Prostate gland (tissue), 2 donors: ENCODE measurements at regions not wholly inside any gene's neighbourhood (a gene's known extent, or its start where the extent isn't known, plus 50 kb on each side); places are given as distances from the start of the nearest gene placed in this dataset.

Experiments
- CTCF ChIP-seq, 4 experiments: fragments of 200-600 bp in 2 of 4; fragments of 450-650 bp in 2 of 4; sonication (generic) in 2 of 4; IDR thresholded peaks; 1 replicate in 3 of 4; 2 replicates in 1 of 4; pipeline ENCODE4 v1.5.1; 2016 to 2019; ENCODE audit warnings: antibody characterized with exemption in 4 of 4, mild to moderate bottlenecking in 2 of 4, moderate library complexity in 2 of 4
- POLR2A ChIP-seq: fragments of 450-650 bp; IDR thresholded peaks from one replicate; pipeline ENCODE4 v1.6.1; 2016; ENCODE audit warnings: antibody characterized with exemption, mild to moderate bottlenecking
- POLR2AphosphoS5 ChIP-seq: sonication (generic); formaldehyde crosslinking; IDR thresholded peaks from one replicate; pipeline ENCODE4 v1.6.1; 2017; ENCODE audit warnings: antibody characterized with exemption

- TF ChIP-seq CTCF (IDR thresholded peaks at IDR 0.05), result no peak
- TF ChIP-seq POLR2A, result no peak
- TF ChIP-seq POLR2AphosphoS5, result no peak
Observed at GRCh38 chr9:86589730-86590129, 235.5 kb upstream of the TUT7 start.
